SK-N-SH (cell line): ENCODE measurements at regions not wholly inside any gene's neighbourhood (a gene's known extent, or its start where the extent isn't known, plus 50 kb on each side); places are given as distances from the start of the nearest gene placed in this dataset.

Experiments used
- CTCF ChIA-PET: fragments of 300-600, 350-600 bp; formaldehyde crosslinking; extraction: SDS; loops from one replicate; lab custom pipeline; 2021; lab: Yijun Ruan, JAX
- POLR2A ChIA-PET: fragments of 350-600 bp; sonication (Branson Sonifier 250); formaldehyde crosslinking; extraction: SDS; loops from one replicate; lab custom pipeline; 2020; ENCODE audit warnings: antibody characterized with exemption, inconsistent platforms; lab: Yijun Ruan, JAX
- DNase-seq: peaks from one replicate; pipeline ENCODE4 v3.0.0; 2012
- H2AFZ ChIP-seq: fragments of 200-600 bp; sonication (generic); 2 replicates; pipeline ENCODE4 v1.8.1; 2016; ENCODE audit warnings: antibody characterized with exemption, mild to moderate bottlenecking, low read depth
- H3F3A ChIP-seq: fragments of 200-600 bp; sonication (generic); replicated peaks from 2 replicates; pipeline ENCODE3; 2016; ENCODE audit warnings: antibody characterized with exemption, mild to moderate bottlenecking; ENCODE audit not compliant: insufficient read depth
- H3K27ac ChIP-seq, 2 experiments: fragments of 200-500 bp in 1 of 2; fragments of 200-600 bp in 1 of 2; sonication (Bioruptor generic) in 1 of 2; sonication (generic), shearing (Covaris generic) in 1 of 2; 2 replicates each; pipeline versions ENCODE4 v1.5.1 to v1.6.1; 2014 to 2016; ENCODE audit warnings: low read depth in 2 of 2, inconsistent platforms in 1 of 2, low read length in 1 of 2, mild to moderate bottlenecking in 1 of 2, mixed read lengths in 1 of 2
- H3K27me3 ChIP-seq: fragments of 200-600 bp; sonication (generic), shearing (Covaris generic); 2 replicates; pipeline ENCODE4 v1.6.1; 2016; ENCODE audit warnings: mixed run types; ENCODE audit not compliant: insufficient read depth
- H3K36me3 ChIP-seq, 2 experiments: fragments of 200-500 bp in 1 of 2; fragments of 200-600 bp in 1 of 2; sonication (Bioruptor generic) in 1 of 2; sonication (generic) in 1 of 2; replicated peaks in 1 of 2; 2 replicates each; pipeline versions ENCODE3 to v1.5.1; 2014 to 2016; ENCODE audit warnings: low read length in 1 of 2, mild to moderate bottlenecking in 1 of 2; ENCODE audit not compliant: insufficient read depth in 2 of 2, control insufficient read depth in 1 of 2
- H3K4me1 ChIP-seq, 2 experiments: fragments of 200-500 bp in 1 of 2; fragments of 200-600 bp in 1 of 2; sonication (Bioruptor generic) in 1 of 2; sonication (generic), shearing (Covaris generic) in 1 of 2; 2 replicates each; pipeline versions ENCODE4 v1.5.1 to v1.6.1; 2014 to 2016; ENCODE audit warnings: low read depth in 1 of 2, low read length in 1 of 2, mixed run types in 1 of 2; ENCODE audit not compliant: insufficient read depth in 2 of 2, control insufficient read depth in 1 of 2
- H3K4me2 ChIP-seq: fragments of 200-600 bp; sonication (generic), shearing (Covaris generic); 2 replicates; pipeline ENCODE4 v1.6.1; 2017; ENCODE audit warnings: mixed run types
- H3K4me3 ChIP-seq, 2 experiments: fragments of 200-500 bp in 1 of 2; fragments of 200-600 bp in 1 of 2; sonication (Bioruptor generic) in 1 of 2; sonication (generic), shearing (Covaris generic) in 1 of 2; 2 replicates each; pipeline versions ENCODE4 v1.5.1 to v1.8.1; 2014 to 2016; ENCODE audit warnings: low read depth in 2 of 2, inconsistent platforms in 1 of 2, low read length in 1 of 2, mild to moderate bottlenecking in 1 of 2, mixed read lengths in 1 of 2, moderate library complexity in 1 of 2
- H3K79me2 ChIP-seq: fragments of 200-600 bp; sonication (generic); 2 replicates; pipeline ENCODE4 v1.8.1; 2017; ENCODE audit warnings: mild to moderate bottlenecking; ENCODE audit not compliant: insufficient read depth
- H3K9ac ChIP-seq: fragments of 200-600 bp; sonication (generic); 2 replicates; pipeline ENCODE4 v1.6.1; 2017; ENCODE audit warnings: mixed run types
- H3K9me2 ChIP-seq: fragments of 200-600 bp; sonication (generic); 2 replicates; pipeline ENCODE4 v1.6.1; 2017; ENCODE audit warnings: mixed run types
- H3K9me3 ChIP-seq: fragments of 200-600 bp; sonication (generic); 2 replicates; pipeline ENCODE4 v1.6.1; 2017; ENCODE audit warnings: mixed run types, mild to moderate bottlenecking, moderate library complexity
- H4K20me1 ChIP-seq: fragments of 200-600 bp; sonication (generic); 2 replicates; pipeline ENCODE4 v1.6.1; 2017; ENCODE audit warnings: mild to moderate bottlenecking, mixed run types; ENCODE audit not compliant: insufficient read depth
- CTCF ChIP-seq: fragments of 200-600 bp; sonication (generic); IDR thresholded peaks from 2 replicates; pipeline ENCODE4 v1.6.1; 2017; ENCODE audit warnings: antibody characterized with exemption, mild to moderate bottlenecking, moderate library complexity
- ELF1 ChIP-seq: IDR thresholded peaks from 2 replicates; pipeline ENCODE4 v1.4.0; 2012
- FOSL2 ChIP-seq: IDR thresholded peaks from 2 replicates; pipeline ENCODE4 v1.4.0; 2012; ENCODE audit warnings: low read depth, mild to moderate bottlenecking, moderate library complexity, borderline replicate concordance
- FOXJ3 ChIP-seq: sonication (generic); formaldehyde crosslinking; IDR thresholded peaks from 2 replicates; pipeline ENCODE4 v1.5.1; 2020; ENCODE audit warnings: mild to moderate bottlenecking, missing genetic modification reagents
- MAX ChIP-seq: IDR thresholded peaks from 2 replicates; pipeline ENCODE4 v1.4.0; 2012; ENCODE audit warnings: low read depth
- MEF2A ChIP-seq: IDR thresholded peaks from 2 replicates; pipeline ENCODE4 v1.4.0; 2012; ENCODE audit warnings: low read depth, borderline replicate concordance
- MXI1 ChIP-seq: IDR thresholded peaks from 2 replicates; pipeline ENCODE4 v1.6.1; 2012; ENCODE audit warnings: mild to moderate bottlenecking, low read depth, low read length, improper control_type of control experiment
- NRF1 ChIP-seq: IDR thresholded peaks from 2 replicates; pipeline ENCODE4 v1.6.1; 2012; ENCODE audit warnings: low read depth, mild to moderate bottlenecking, low read length
- PBX3 ChIP-seq: IDR thresholded peaks from 2 replicates; pipeline ENCODE4; 2012
- POLR2AphosphoS5 ChIP-seq: IDR thresholded peaks from 2 replicates; pipeline ENCODE4 v1.6.1; 2012; ENCODE audit warnings: low read depth, low read length
- RAD21 ChIP-seq: IDR thresholded peaks from 2 replicates; pipeline ENCODE4 v1.6.1; 2012; ENCODE audit warnings: mild to moderate bottlenecking, low read length
- RXRA ChIP-seq: IDR thresholded peaks from 2 replicates; pipeline ENCODE4 v1.4.0; 2012; ENCODE audit warnings: low read depth, mild to moderate bottlenecking, borderline replicate concordance
- SIN3A ChIP-seq: IDR thresholded peaks from 2 replicates; pipeline ENCODE4 v1.6.1; 2012; ENCODE audit warnings: low read depth, mild to moderate bottlenecking, low read length, moderate library complexity, borderline replicate concordance
- SMC3 ChIP-seq: IDR thresholded peaks from 2 replicates; pipeline ENCODE4 v1.6.1; 2012; ENCODE audit warnings: low read depth, low read length, improper control_type of control experiment
- TEAD4 ChIP-seq: IDR thresholded peaks from 2 replicates; pipeline ENCODE4 v1.4.0; 2012; ENCODE audit warnings: mild to moderate bottlenecking, borderline replicate concordance; ENCODE audit not compliant: insufficient read depth
- USF1 ChIP-seq: IDR thresholded peaks from 2 replicates; pipeline ENCODE4 v1.4.0; 2012; ENCODE audit warnings: low read depth, borderline replicate concordance
- YY1 ChIP-seq: IDR thresholded peaks from 2 replicates; pipeline ENCODE4 v1.4.0; 2012; ENCODE audit warnings: low read depth, mild to moderate bottlenecking
- WGBS: methylation state at CpG from one replicate; pipeline ENCODE4 v1.1.6; 2017; ENCODE audit warnings: low lambda C conversion rate; 5-methylcytosine and 5-hydroxymethylcytosine counted together

GRCh38 chr2:41387519-41387918 is 660.3 kb upstream of the PKDCC start:
- H3K4me3 ChIP-seq: no peak overlapping the region
- TF ChIP-seq RAD21 (no peak), CTCF (no peak), FOXJ3 (CRISPR knock-in tag) (no peak), RXRA (no peak), FOSL2 (no peak), SIN3A (no peak), YY1 (no peak), NRF1 (no peak), TEAD4 (no peak), MEF2A (no peak), SMC3 (no peak), ELF1 (no peak), MXI1 (no peak), MAX (no peak)
- TF ChIP-seq, all 33 proteins: peak for 0
- H3K9ac ChIP-seq: no peak overlapping the region
- no peak for DNase-seq
- no peaks in the 10 kb centered on the region for H3F3A ChIP-seq
- H3K36me3 ChIP-seq: no peaks in the 10 kb centered on the region
- CTCF ChIA-PET: no interaction called here
- POLR2A ChIA-PET: no interaction called here
- H3K4me1 ChIP-seq: no peaks in the 10 kb centered on the region
- no peaks in the 10 kb centered on the region for H4K20me1 ChIP-seq
- WGBS: 12% methylated on average over 2 of the region's 2 CpGs
- H3K79me2 ChIP-seq: no peaks in the 10 kb centered on the region
- no peak overlapping the region for H3K4me2 ChIP-seq
- no peaks in the 10 kb centered on the region for H3K27me3 ChIP-seq
- H3K9me2 ChIP-seq: no peaks in the 10 kb centered on the region
- H3K9me3 ChIP-seq: no peaks in the 10 kb centered on the region
- no peak overlapping the region for H3K27ac ChIP-seq
- H2AFZ ChIP-seq: no peak overlapping the region

GRCh38 chr2:41393621-41394020 is 654.2 kb upstream of the PKDCC start:
- H3K27me3 ChIP-seq: no peaks in the 10 kb centered on the region
- H3K4me2 ChIP-seq: no peak overlapping the region
- POLR2A ChIA-PET: no interaction called here
- no peaks in the 10 kb centered on the region for H3F3A ChIP-seq
- no peaks in the 10 kb centered on the region for H3K36me3 ChIP-seq
- H4K20me1 ChIP-seq: no peaks in the 10 kb centered on the region
- H3K4me1 ChIP-seq: no peaks in the 10 kb centered on the region
- H2AFZ ChIP-seq: no peak overlapping the region
- CTCF ChIA-PET: interaction anchor here (0.9 kb wide), 1 partner anchor 305 kb away, joined by 3 read pairs; no protein-coding TSS in a partner anchor
- 34% methylated on average over 1 of the region's 1 CpG for WGBS
- TF ChIP-seq PBX3: no peak
- TF ChIP-seq USF1: no peak
- TF ChIP-seq POLR2AphosphoS5: no peak
- H3K4me3 ChIP-seq: no peak overlapping the region
- H3K9me2 ChIP-seq: no peaks in the 10 kb centered on the region
- H3K79me2 ChIP-seq: no peaks in the 10 kb centered on the region
- H3K9me3 ChIP-seq: no peaks in the 10 kb centered on the region
- H3K9ac ChIP-seq: no peak overlapping the region
- DNase-seq: no peak
- H3K27ac ChIP-seq: no peak overlapping the region
